ENCODE measurements at regions not wholly inside any gene's neighbourhood (a gene's known extent, or its start where the extent isn't known, plus 50 kb on each side); places are given as distances from the start of the nearest gene placed in this dataset.

DNA sequence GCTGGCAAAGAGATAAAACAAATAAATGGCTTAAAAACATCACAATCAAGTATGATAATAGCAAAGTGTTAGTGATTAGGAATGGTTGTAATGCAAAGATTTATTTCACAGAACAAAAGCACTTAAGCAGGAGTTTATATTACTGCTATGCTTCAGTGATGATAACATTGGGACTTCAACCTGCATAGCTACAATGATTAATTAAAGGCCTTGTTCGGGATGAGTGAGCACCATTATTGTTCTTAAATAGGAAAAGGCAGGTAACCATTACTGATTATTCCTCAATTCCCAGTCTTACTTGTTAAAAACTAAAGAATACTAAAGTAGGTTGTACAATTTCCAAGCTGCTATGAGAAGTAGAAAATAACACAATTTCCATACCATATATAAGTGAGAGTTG lies 1247.5 kb upstream of the CDH8 start:
- Histone ChIP-seq H3K4me3 (ENCODE audit: low read length) (no peak overlapping the region), H3K9me3 (ENCODE audit: control insufficient read depth, insufficient read depth, low read length) (no peaks in the 10 kb centered on the region), H3K36me3 (ENCODE audit: control insufficient read depth, insufficient read depth, low read length) (no peaks in the 10 kb centered on the region), H3K27me3 (ENCODE audit: control insufficient read depth, insufficient read depth, low read length) (no peaks in the 10 kb centered on the region), H3K27ac (ENCODE audit: low read length) (no peak overlapping the region), H3K4me1 (ENCODE audit: control insufficient read depth, insufficient read depth, low read length) (no peaks in the 10 kb centered on the region)
- Mint-ChIP-seq H3K36me3 (no peaks in the 10 kb centered on the region), H3K27ac (no peak overlapping the region), H3K9me3 (peaks cover 5 to 11% of the 10 kb centered on the region in 2 donors), H3K4me3 (no peak overlapping the region), H3K27me3 (ENCODE audit: low read depth in 2 of 2) (no peaks in the 10 kb centered on the region), H3K4me1 (no peaks in the 10 kb centered on the region)
- DNase-seq (no peak), ATAC-seq (no peak)
- intact Hi-C loops (cut with micrococcal nuclease) = no loop called here
- 100% methylated on average over 1 of the region's 1 CpG for WGBS (ENCODE audit: insufficient coverage)
- TF ChIP-seq, protein P1, sequence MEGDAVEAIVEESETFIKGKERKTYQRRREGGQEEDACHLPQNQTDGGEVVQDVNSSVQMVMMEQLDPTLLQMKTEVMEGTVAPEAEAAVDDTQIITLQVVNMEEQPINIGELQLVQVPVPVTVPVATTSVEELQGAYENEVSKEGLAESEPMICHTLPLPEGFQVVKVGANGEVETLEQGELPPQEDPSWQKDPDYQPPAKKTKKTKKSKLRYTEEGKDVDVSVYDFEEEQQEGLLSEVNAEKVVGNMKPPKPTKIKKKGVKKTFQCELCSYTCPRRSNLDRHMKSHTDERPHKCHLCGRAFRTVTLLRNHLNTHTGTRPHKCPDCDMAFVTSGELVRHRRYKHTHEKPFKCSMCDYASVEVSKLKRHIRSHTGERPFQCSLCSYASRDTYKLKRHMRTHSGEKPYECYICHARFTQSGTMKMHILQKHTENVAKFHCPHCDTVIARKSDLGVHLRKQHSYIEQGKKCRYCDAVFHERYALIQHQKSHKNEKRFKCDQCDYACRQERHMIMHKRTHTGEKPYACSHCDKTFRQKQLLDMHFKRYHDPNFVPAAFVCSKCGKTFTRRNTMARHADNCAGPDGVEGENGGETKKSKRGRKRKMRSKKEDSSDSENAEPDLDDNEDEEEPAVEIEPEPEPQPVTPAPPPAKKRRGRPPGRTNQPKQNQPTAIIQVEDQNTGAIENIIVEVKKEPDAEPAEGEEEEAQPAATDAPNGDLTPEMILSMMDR (IDR thresholded peaks at IDR 0.05) = no peak

DNA sequence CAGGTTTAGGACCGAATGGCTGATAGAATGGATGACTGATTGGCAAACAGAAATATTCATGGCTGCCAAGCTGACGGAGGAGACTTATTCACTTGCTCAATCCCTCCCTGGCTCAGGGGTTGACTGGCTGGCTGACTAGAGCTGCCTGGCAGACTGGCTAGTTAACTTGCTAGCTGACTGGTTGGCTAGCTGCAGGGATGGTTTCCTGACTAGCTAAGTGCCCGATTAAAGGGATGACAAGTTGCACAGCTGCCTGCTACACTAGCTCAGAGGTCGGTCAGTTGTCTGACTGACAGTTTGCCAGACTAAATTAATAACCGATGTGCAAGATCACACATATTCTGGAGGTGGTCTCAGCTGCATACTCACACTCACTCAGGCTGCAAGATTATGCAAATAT lies 1208.4 kb upstream of the CDH8 start:
- intact Hi-C loops (cut with micrococcal nuclease) = no loop called here
- no peaks in the 10 kb centered on the region for H3K27me3 Mint-ChIP-seq (ENCODE audit: low read depth in 2 of 2)
- H3K9me3 ChIP-seq (ENCODE audit: control insufficient read depth, insufficient read depth, low read length) = peaks cover 4% of the 10 kb centered on the region
- no peaks in the 10 kb centered on the region for H3K4me1 Mint-ChIP-seq
- H3K27ac ChIP-seq (ENCODE audit: low read length) = no peak overlapping the region
- H3K27ac Mint-ChIP-seq = no peak overlapping the region
- H3K4me3 ChIP-seq (ENCODE audit: low read length) = no peak overlapping the region
- H3K4me1 ChIP-seq (ENCODE audit: control insufficient read depth, insufficient read depth, low read length) = no peaks in the 10 kb centered on the region
- peaks cover 9 to 13% of the 10 kb centered on the region in 2 donors for H3K9me3 Mint-ChIP-seq
- no peak overlapping the region for H3K4me3 Mint-ChIP-seq
- H3K27me3 ChIP-seq (ENCODE audit: control insufficient read depth, insufficient read depth, low read length) = no peaks in the 10 kb centered on the region
- H3K36me3 ChIP-seq (ENCODE audit: control insufficient read depth, insufficient read depth, low read length) = no peaks in the 10 kb centered on the region
- WGBS (ENCODE audit: insufficient coverage) = 88% methylated on average over 5 of the region's 5 CpGs
- ATAC-seq (no peak), DNase-seq (no peak)
- H3K36me3 Mint-ChIP-seq = no peaks in the 10 kb centered on the region
- TF ChIP-seq, protein P1 (IDR thresholded peaks at IDR 0.05) = no peak

DNA sequence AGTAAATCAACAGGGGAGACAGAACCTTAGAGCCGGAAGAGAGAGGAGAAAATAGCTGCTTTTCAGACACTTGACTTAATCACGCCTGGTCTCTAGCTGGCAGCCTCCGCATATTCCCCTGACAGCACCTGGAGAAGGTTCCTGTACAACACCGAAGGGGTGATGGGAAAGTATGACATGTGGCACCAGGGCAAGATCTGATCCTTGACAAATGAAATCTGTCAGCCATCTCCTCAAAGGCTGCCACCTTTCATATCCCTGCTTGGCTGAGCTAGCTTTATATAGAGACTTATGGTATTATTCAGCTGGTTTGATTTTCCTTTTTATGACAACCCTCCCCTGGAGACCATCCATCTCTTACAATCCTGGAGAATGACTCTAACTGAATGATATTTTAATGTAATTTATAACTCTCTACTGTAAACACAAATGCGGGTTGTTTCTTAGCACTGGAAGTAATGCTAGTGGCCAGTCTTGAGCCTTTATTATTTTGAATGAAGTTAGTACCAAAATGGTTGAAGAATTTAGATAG lies 1205.3 kb upstream of the CDH8 start:
- H3K4me1 ChIP-seq (ENCODE audit: control insufficient read depth, insufficient read depth, low read length) = no peaks in the 10 kb centered on the region
- Mint-ChIP-seq H3K4me1 (no peaks in the 10 kb centered on the region), H3K4me3 (no peak overlapping the region), H3K27ac (no peak overlapping the region), H3K36me3 (no peaks in the 10 kb centered on the region), H3K9me3 (peaks cover 11 to 13% of the 10 kb centered on the region in 2 donors), H3K27me3 (ENCODE audit: low read depth in 2 of 2) (no peaks in the 10 kb centered on the region)
- H3K4me3 ChIP-seq (ENCODE audit: low read length) = no peak overlapping the region
- H3K27me3 ChIP-seq (ENCODE audit: control insufficient read depth, insufficient read depth, low read length) = no peaks in the 10 kb centered on the region
- WGBS (ENCODE audit: insufficient coverage) = 86% methylated on average over 4 of the region's 5 CpGs
- no peak for DNase-seq
- ATAC-seq = no peak
- no peak overlapping the region for H3K27ac ChIP-seq (ENCODE audit: low read length)
- peaks cover 4% of the 10 kb centered on the region for H3K9me3 ChIP-seq (ENCODE audit: control insufficient read depth, insufficient read depth, low read length)
- H3K36me3 ChIP-seq (ENCODE audit: control insufficient read depth, insufficient read depth, low read length) = no peaks in the 10 kb centered on the region
- intact Hi-C loops (cut with micrococcal nuclease) = no loop called here
- TF ChIP-seq, protein P1 (IDR thresholded peaks at IDR 0.05) = no peak

DNA sequence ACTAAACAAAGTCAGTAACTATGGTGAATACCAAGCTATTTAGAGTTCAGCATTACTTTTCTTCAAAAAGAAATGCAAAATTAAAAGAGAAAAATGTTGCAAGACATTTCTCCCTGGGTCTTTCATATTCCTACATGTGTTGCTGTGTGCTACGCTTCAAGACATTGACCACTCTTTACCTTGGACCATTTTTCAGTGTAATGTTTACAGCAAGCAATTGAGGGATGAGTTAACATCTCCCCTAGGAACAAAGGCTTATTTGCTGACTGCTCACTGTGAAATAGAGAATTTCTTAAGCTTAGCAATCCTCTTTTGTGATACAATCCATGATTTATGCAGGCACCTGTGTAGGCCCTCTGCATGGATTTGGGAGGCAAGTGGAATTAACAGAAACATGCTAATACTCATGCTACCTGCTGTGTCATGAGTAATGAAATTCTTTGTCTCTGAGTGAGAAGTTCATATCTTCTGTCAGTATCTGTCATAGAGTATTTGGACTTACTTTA lies 1202.9 kb upstream of the CDH8 start:
- H3K4me1 ChIP-seq (ENCODE audit: control insufficient read depth, insufficient read depth, low read length) = no peaks in the 10 kb centered on the region
- H3K27me3 ChIP-seq (ENCODE audit: control insufficient read depth, insufficient read depth, low read length) = no peaks in the 10 kb centered on the region
- no peaks in the 10 kb centered on the region for H3K9me3 ChIP-seq (ENCODE audit: control insufficient read depth, insufficient read depth, low read length)
- peaks cover 8 to 17% of the 10 kb centered on the region in 2 donors for H3K9me3 Mint-ChIP-seq
- no peak overlapping the region for H3K27ac ChIP-seq (ENCODE audit: low read length)
- H3K27ac Mint-ChIP-seq = no peak overlapping the region
- no peaks in the 10 kb centered on the region for H3K36me3 Mint-ChIP-seq
- 100% methylated on average over 1 of the region's 1 CpG for WGBS (ENCODE audit: insufficient coverage)
- no peak for DNase-seq
- H3K4me1 Mint-ChIP-seq = no peaks in the 10 kb centered on the region
- intact Hi-C loops (cut with micrococcal nuclease) = no loop called here
- H3K36me3 ChIP-seq (ENCODE audit: control insufficient read depth, insufficient read depth, low read length) = no peaks in the 10 kb centered on the region
- ATAC-seq = no peak
- H3K4me3 ChIP-seq (ENCODE audit: low read length) = no peak overlapping the region
- H3K4me3 Mint-ChIP-seq = no peak overlapping the region
- TF ChIP-seq, protein P1 (IDR thresholded peaks at IDR 0.05) = no peak
- no peaks in the 10 kb centered on the region for H3K27me3 Mint-ChIP-seq (ENCODE audit: low read depth in 2 of 2)

Measured in natural killer cell (primary cell).